Activated naive CD8-positive, alpha-beta T cell treated with anti-CD3 and anti-CD28 coated beads, Interleukin-2, amount 50 U/mL, for 24 hours (primary cell): ENCODE measurements at regions not wholly inside any gene's neighbourhood (a gene's known extent, or its start where the extent isn't known, plus 50 kb on each side); places are given as distances from the start of the nearest gene placed in this dataset.

ENCODE experiments used
- ATAC-seq: fragments of 150-1000 bp; cut with Tn5 transposase; one replicate; pipeline ENCODE4 v1.10.0; 2021
- DNase-seq: peaks from one replicate; pipeline ENCODE4 v3.0.0; 2021
- H3K27ac Mint-ChIP-seq: one replicate; pipeline ENCODE4 v1.8.0; 2021; ENCODE audit warnings: mild to moderate bottlenecking, mixed read lengths
- H3K27me3 Mint-ChIP-seq: one replicate; pipeline ENCODE4 v1.8.0; 2021; ENCODE audit warnings: mixed read lengths
- H3K36me3 Mint-ChIP-seq: one replicate; pipeline ENCODE4 v1.8.0; 2021; ENCODE audit warnings: low read depth, mixed read lengths
- H3K4me1 Mint-ChIP-seq: one replicate; pipeline ENCODE4 v1.8.0; 2021; ENCODE audit warnings: mixed read lengths
- H3K4me3 Mint-ChIP-seq: one replicate; pipeline ENCODE4 v1.8.0; 2021; ENCODE audit warnings: mild to moderate bottlenecking, moderate library complexity, mixed read lengths
- H3K9me3 Mint-ChIP-seq: one replicate; pipeline ENCODE4 v1.8.0; 2021; ENCODE audit warnings: mixed read lengths

GRCh38 chr9:12915366-12915954, 140.6 kb downstream of the LURAP1L start:
- no peaks in the 10 kb centered on the region for H3K36me3 Mint-ChIP-seq

GRCh38 chr9:12916042-12916441, 141.2 kb downstream of the LURAP1L start:
- no peak overlapping the region for H3K27ac Mint-ChIP-seq
- no peak for DNase-seq
- no peaks in the 10 kb centered on the region for H3K27me3 Mint-ChIP-seq
- no peaks in the 10 kb centered on the region for H3K4me1 Mint-ChIP-seq
- H3K4me3 Mint-ChIP-seq = no peak overlapping the region
- H3K36me3 Mint-ChIP-seq = no peaks in the 10 kb centered on the region
- no peak for ATAC-seq
- H3K9me3 Mint-ChIP-seq = peaks cover 3% of the 10 kb centered on the region

More at GRCh38 chr9:12915366-12915954, 140.6 kb downstream of the LURAP1L start:
- DNase-seq = no peak
- no peak for ATAC-seq
- Mint-ChIP-seq H3K4me3 (no peak overlapping the region), H3K9me3 (peaks cover 3% of the 10 kb centered on the region), H3K27me3 (no peaks in the 10 kb centered on the region), H3K4me1 (no peaks in the 10 kb centered on the region), H3K27ac (no peak overlapping the region)

- Mint-ChIP-seq H3K36me3 (no peaks in the 10 kb centered on the region), H3K9me3 (peaks cover 6% of the 10 kb centered on the region), H3K4me1 (no peaks in the 10 kb centered on the region), H3K27me3 (no peaks in the 10 kb centered on the region), H3K4me3 (no peak overlapping the region), H3K27ac (no peak overlapping the region)
- no peak for DNase-seq
- ATAC-seq = no peak
Measured at GRCh38 chr9:12920437-12920836, 145.6 kb downstream of the LURAP1L start.

GRCh38 chr9:12921621-12922020, 146.8 kb downstream of the LURAP1L start:
- Mint-ChIP-seq H3K36me3 (no peaks in the 10 kb centered on the region), H3K4me3 (no peak overlapping the region), H3K27ac (no peak overlapping the region), H3K4me1 (no peaks in the 10 kb centered on the region), H3K27me3 (no peaks in the 10 kb centered on the region), H3K9me3 (peaks cover 9% of the 10 kb centered on the region)
- DNase-seq (no peak), ATAC-seq (no peak)

GRCh38 chr9:12922224-12922866, 147.5 kb downstream of the LURAP1L start:
- no peaks in the 10 kb centered on the region for H3K36me3 Mint-ChIP-seq
- H3K4me3 Mint-ChIP-seq = no peak overlapping the region
- no peak overlapping the region for H3K27ac Mint-ChIP-seq
- H3K27me3 Mint-ChIP-seq = no peaks in the 10 kb centered on the region
- no peak for ATAC-seq
- H3K9me3 Mint-ChIP-seq = peaks cover 9% of the 10 kb centered on the region
- no peaks in the 10 kb centered on the region for H3K4me1 Mint-ChIP-seq
- DNase-seq = no peak

GRCh38 chr9:12923468-12924009, 148.7 kb downstream of the LURAP1L start:
- Mint-ChIP-seq H3K4me3 (no peak overlapping the region), H3K9me3 (peaks cover 9% of the 10 kb centered on the region), H3K27me3 (no peaks in the 10 kb centered on the region), H3K27ac (no peak overlapping the region), H3K36me3 (no peaks in the 10 kb centered on the region), H3K4me1 (no peaks in the 10 kb centered on the region)
- DNase-seq (no peak), ATAC-seq (no peak)

GRCh38 chr9:12930906-12931305, 156.1 kb downstream of the LURAP1L start:
- Mint-ChIP-seq H3K27ac (no peak overlapping the region), H3K27me3 (no peaks in the 10 kb centered on the region), H3K9me3 (peaks cover 9% of the 10 kb centered on the region), H3K4me3 (no peak overlapping the region), H3K36me3 (no peaks in the 10 kb centered on the region), H3K4me1 (no peaks in the 10 kb centered on the region)
- ATAC-seq (no peak), DNase-seq (no peak)

GRCh38 chr9:12933957-12934356, 159.1 kb downstream of the LURAP1L start:
- DNase-seq = no peak
- Mint-ChIP-seq H3K27ac (no peak overlapping the region), H3K36me3 (no peaks in the 10 kb centered on the region), H3K9me3 (peaks cover 13% of the 10 kb centered on the region), H3K4me1 (no peaks in the 10 kb centered on the region), H3K4me3 (no peak overlapping the region), H3K27me3 (no peaks in the 10 kb centered on the region)
- ATAC-seq = no peak

GRCh38 chr9:12934545-12935272, 159.9 kb downstream of the LURAP1L start:
- no peak for ATAC-seq
- peaks cover 13% of the 10 kb centered on the region for H3K9me3 Mint-ChIP-seq
- no peaks in the 10 kb centered on the region for H3K27me3 Mint-ChIP-seq

GRCh38 chr9:12935714-12936113, 160.9 kb downstream of the LURAP1L start:
- Mint-ChIP-seq H3K36me3 (no peaks in the 10 kb centered on the region), H3K4me3 (no peak overlapping the region), H3K27ac (no peak overlapping the region), H3K27me3 (no peaks in the 10 kb centered on the region), H3K4me1 (no peaks in the 10 kb centered on the region), H3K9me3 (peaks cover 10% of the 10 kb centered on the region)
- DNase-seq (no peak), ATAC-seq (no peak)

More at GRCh38 chr9:12934545-12935272, 159.9 kb downstream of the LURAP1L start:
- Mint-ChIP-seq H3K4me1 (no peaks in the 10 kb centered on the region), H3K36me3 (no peaks in the 10 kb centered on the region), H3K27ac (no peak overlapping the region), H3K4me3 (no peak overlapping the region)
- no peak for DNase-seq

- no peaks in the 10 kb centered on the region for H3K36me3 Mint-ChIP-seq
- DNase-seq (no peak), ATAC-seq (no peak)
- no peaks in the 10 kb centered on the region for H3K4me1 Mint-ChIP-seq
- H3K4me3 Mint-ChIP-seq = no peak overlapping the region
- peaks cover 9% of the 10 kb centered on the region for H3K9me3 Mint-ChIP-seq
- H3K27me3 Mint-ChIP-seq = no peaks in the 10 kb centered on the region
- H3K27ac Mint-ChIP-seq = no peak overlapping the region
Measured at GRCh38 chr9:12954441-12954840, 179.6 kb downstream of the LURAP1L start.

GRCh38 chr9:12955510-12956163, 180.8 kb downstream of the LURAP1L start:
- H3K36me3 Mint-ChIP-seq = no peaks in the 10 kb centered on the region
- ATAC-seq (no peak), DNase-seq (no peak)
- H3K27ac Mint-ChIP-seq = no peak overlapping the region
- no peaks in the 10 kb centered on the region for H3K27me3 Mint-ChIP-seq
- H3K4me3 Mint-ChIP-seq = no peak overlapping the region
- no peaks in the 10 kb centered on the region for H3K4me1 Mint-ChIP-seq
- H3K9me3 Mint-ChIP-seq = peaks cover 9% of the 10 kb centered on the region

GRCh38 chr9:12956261-12956660, 181.4 kb downstream of the LURAP1L start:
- no peak overlapping the region for H3K4me3 Mint-ChIP-seq
- no peaks in the 10 kb centered on the region for H3K27me3 Mint-ChIP-seq
- no peaks in the 10 kb centered on the region for H3K4me1 Mint-ChIP-seq
- no peak for ATAC-seq
- no peaks in the 10 kb centered on the region for H3K36me3 Mint-ChIP-seq
- no peak overlapping the region for H3K27ac Mint-ChIP-seq
- H3K9me3 Mint-ChIP-seq = peaks cover 9% of the 10 kb centered on the region
- no peak for DNase-seq

GRCh38 chr9:12956805-12957204, 182.0 kb downstream of the LURAP1L start:
- Mint-ChIP-seq H3K36me3 (no peaks in the 10 kb centered on the region), H3K27ac (no peak overlapping the region), H3K4me3 (no peak overlapping the region), H3K27me3 (no peaks in the 10 kb centered on the region), H3K4me1 (no peaks in the 10 kb centered on the region), H3K9me3 (peaks cover 9% of the 10 kb centered on the region)
- DNase-seq (no peak), ATAC-seq (no peak)
